OCI-LY1 (cell line): ENCODE measurements at regions not wholly inside any gene's neighbourhood (a gene's known extent, or its start where the extent isn't known, plus 50 kb on each side); places are given as distances from the start of the nearest gene placed in this dataset.

Source experiments
- CTCF ChIP-seq: fragments of 200-600 bp; sonication (generic), shearing (Covaris generic); IDR thresholded peaks from 2 replicates; pipeline ENCODE4 v1.5.1; 2017; ENCODE audit warnings: mild to moderate bottlenecking, antibody characterized with exemption, low read length, moderate library complexity, mixed read lengths
- EZH2 ChIP-seq: fragments of 200-600 bp; sonication (generic), shearing (Covaris generic); IDR thresholded peaks from 2 replicates; pipeline ENCODE4 v1.8.0; 2017; ENCODE audit warnings: borderline replicate concordance, mixed run types, mild to moderate bottlenecking, antibody characterized with exemption, low read length, moderate library complexity, mixed read lengths

GRCh38 chr4:8932884-8933283, 61.2 kb upstream of the HMX1 start:
- TF ChIP-seq EZH2, result no peak
- no peak for TF ChIP-seq CTCF
